Brain microvascular endothelial cell (primary cell): ENCODE measurements at regions not wholly inside any gene's neighbourhood (a gene's known extent, or its start where the extent isn't known, plus 50 kb on each side); places are given as distances from the start of the nearest gene placed in this dataset.

Experiments used
- DNase-seq: peaks from one replicate; pipeline ENCODE4 v3.0.0-alpha.2; 2020
- H3K27ac ChIP-seq: fragments of 250-450 bp; sonication (Bioruptor Pico); 2 replicates; pipeline ENCODE4 v1.5.1; 2020; ENCODE audit warnings: mild to moderate bottlenecking, moderate library complexity
- H3K27me3 ChIP-seq: fragments of 250-450 bp; sonication (Bioruptor Pico); replicated peaks from 2 replicates; pipeline ENCODE4 v1.5.1; 2020; ENCODE audit warnings: mild to moderate bottlenecking
- H3K36me3 ChIP-seq: fragments of 250-450 bp; sonication (Bioruptor Pico); replicated peaks from 2 replicates; pipeline ENCODE4 v1.5.1; 2020; ENCODE audit warnings: mild to moderate bottlenecking
- H3K4me3 ChIP-seq: 2 replicates; pipeline ENCODE4 v1.5.1; 2011; ENCODE audit warnings: low read depth, mild to moderate bottlenecking, control low read depth, low read length, moderate library complexity
- CTCF ChIP-seq: IDR thresholded peaks from 2 replicates; pipeline ENCODE4 v1.5.1; 2011; ENCODE audit warnings: low read depth, mild to moderate bottlenecking, moderate library complexity, low read length, control low read depth, inconsistent platforms; ENCODE audit errors: missing control alignments
- in situ Hi-C: cut with HindIII; loops from 2 replicates; pipeline ENCODE4 v1.10.0; 2017; ENCODE audit warnings: low sequenced_read_pairs, low pct_ligation_motif_present

- peak overlapping the region; percentile 80 for H3K27ac ChIP-seq
These were observed 633.8 kb downstream of the PTPRC start for GRCh38 chr1:199272628-199273086.

GRCh38 chr1:199273837-199274379 lies 635.1 kb downstream of the PTPRC start:
- H3K27me3 ChIP-seq, result no peaks in the 10 kb centered on the region
- no peak overlapping the region for H3K4me3 ChIP-seq
- H3K27ac ChIP-seq, result no peak overlapping the region
- no peak for TF ChIP-seq CTCF
- DNase-seq, result no peak
- in situ Hi-C loops, result no loop called here
- H3K36me3 ChIP-seq, result no peaks in the 10 kb centered on the region

More at GRCh38 chr1:199272628-199273086, 633.8 kb downstream of the PTPRC start:
- in situ Hi-C loops, result no loop called here
- peak; percentile 93 for DNase-seq
- Histone ChIP-seq H3K27me3 (no peaks in the 10 kb centered on the region), H3K4me3 (no peak overlapping the region), H3K36me3 (no peaks in the 10 kb centered on the region)
- no peak for TF ChIP-seq CTCF

GRCh38 chr1:199279067-199279466 lies 640.2 kb downstream of the PTPRC start:
- in situ Hi-C loops, result no loop called here
- DNase-seq, result no peak
- Histone ChIP-seq H3K27ac (no peak overlapping the region), H3K27me3 (no peaks in the 10 kb centered on the region), H3K36me3 (no peaks in the 10 kb centered on the region), H3K4me3 (no peak overlapping the region)
- no peak for TF ChIP-seq CTCF

- in situ Hi-C loops, result no loop called here
- Histone ChIP-seq H3K27ac (no peak overlapping the region), H3K27me3 (no peaks in the 10 kb centered on the region), H3K4me3 (no peak overlapping the region), H3K36me3 (no peaks in the 10 kb centered on the region)
- peak; percentile 29 for TF ChIP-seq CTCF
- peak; percentile 46 for DNase-seq
These were observed 641.2 kb downstream of the PTPRC start for GRCh38 chr1:199279872-199280645.

GRCh38 chr1:199282751-199283305 lies 644.0 kb downstream of the PTPRC start:
- DNase-seq, result no peak
- peak overlapping the region; percentile 56 for H3K27ac ChIP-seq
- no peaks in the 10 kb centered on the region for H3K36me3 ChIP-seq
- H3K4me3 ChIP-seq, result no peak overlapping the region
- H3K27me3 ChIP-seq, result no peaks in the 10 kb centered on the region
- no peak for TF ChIP-seq CTCF
- in situ Hi-C loops, result no loop called here
